SK-N-DZ (cell line): ENCODE measurements at regions not wholly inside any gene's neighbourhood (a gene's known extent, or its start where the extent isn't known, plus 50 kb on each side); places are given as distances from the start of the nearest gene placed in this dataset.
"Not testable (repeated sequence)": the region's sequence is repeated elsewhere in the genome, so short reads cannot be mapped to it uniquely, and the experiment has no call there.

Source experiments
- DNase-seq: peaks from one replicate; pipeline ENCODE4 v3.0.0-alpha.2; 2015; ENCODE audit warnings: low spot score

GRCh38 chr9:28086881-28087280 is 513.6 kb upstream of the C9orf72 start:
- no peak for DNase-seq

DNA sequence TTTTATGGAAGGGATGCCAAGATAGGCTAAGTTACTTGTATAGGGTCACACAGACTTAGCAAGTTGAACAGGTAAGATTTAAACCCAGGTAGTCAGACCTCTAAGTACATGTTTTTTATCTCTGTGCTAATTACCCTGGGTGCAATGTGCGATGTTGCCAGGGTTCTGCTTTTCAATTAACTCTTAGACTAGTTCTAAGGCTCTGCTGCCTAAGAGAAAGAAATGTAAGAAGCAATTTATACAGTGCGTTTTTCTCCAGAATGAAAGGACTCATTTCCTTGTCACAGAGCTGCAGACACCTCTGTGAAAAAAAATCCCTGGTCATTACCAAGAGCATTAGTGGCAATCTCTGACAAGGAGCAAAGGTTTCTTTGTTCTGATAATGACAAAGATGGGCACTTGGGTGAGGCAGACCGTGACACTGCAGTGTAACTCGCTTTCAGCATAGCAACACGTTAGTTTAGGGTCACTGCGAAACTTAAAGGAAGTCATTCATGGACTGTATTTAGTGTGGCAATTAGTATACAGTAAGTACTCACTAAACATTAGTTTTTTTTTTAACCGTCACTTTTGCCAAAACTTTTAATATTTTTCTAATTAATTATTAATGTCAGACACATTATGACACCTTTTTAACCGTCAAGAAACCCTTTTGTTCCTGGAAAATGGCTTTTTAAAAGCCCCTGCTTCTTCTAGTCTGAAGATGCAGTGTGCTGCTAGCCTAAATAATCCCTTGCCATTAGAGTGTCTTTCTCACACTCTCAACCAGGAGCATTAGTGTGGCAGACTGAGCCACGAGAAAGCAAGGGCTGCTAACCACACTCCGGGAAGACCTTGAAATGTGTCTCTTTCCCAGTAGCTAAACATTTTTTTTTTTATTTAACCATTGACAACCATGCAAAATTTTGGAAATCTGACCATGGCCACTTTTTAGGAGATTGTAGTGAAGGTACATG is 520.0 kb upstream of the C9orf72 start:
- no peak for DNase-seq

DNA sequence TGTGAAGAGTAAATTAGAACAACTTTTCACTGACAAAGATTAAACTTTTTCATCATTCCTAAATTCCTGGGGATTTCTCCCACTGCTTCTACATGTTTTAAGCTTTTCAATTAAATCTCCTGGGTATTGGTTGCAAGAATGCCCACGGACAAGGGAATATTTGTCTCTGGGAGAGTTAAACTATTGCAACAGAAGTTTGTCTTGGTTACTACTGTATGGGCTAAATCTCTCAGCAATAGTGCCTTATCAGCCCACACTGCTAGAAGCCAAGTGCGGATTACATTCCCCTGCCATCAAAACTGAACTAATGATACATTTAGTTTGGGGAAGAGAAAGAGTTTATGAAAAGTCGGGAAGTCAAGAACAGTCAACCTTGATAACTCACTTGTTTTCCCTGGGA is 528.2 kb upstream of the C9orf72 start:
- DNase-seq = no peak

- DNase-seq = no peak
These were observed 531.7 kb upstream of the C9orf72 start for GRCh38 chr9:28105001-28105400.

DNA sequence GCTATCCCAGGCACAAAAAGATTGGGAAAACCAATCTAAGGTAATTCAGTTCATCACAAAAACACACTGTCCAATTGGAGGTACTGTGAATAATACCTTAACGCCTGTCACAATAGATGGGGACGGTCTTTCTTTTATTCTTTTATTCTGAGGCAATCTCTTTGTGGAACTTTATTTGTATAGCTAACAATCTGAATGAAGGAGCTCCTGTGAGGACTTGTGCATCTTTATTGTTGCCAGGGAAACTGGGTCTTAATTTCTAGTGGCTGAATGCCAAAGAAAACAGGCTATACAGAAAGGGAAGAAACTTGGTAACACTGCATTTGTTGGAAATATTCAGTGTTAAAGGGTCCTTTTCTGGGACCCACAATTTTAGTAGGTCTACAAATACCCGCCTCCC is 546.9 kb upstream of the C9orf72 start:
- no peak for DNase-seq

DNA sequence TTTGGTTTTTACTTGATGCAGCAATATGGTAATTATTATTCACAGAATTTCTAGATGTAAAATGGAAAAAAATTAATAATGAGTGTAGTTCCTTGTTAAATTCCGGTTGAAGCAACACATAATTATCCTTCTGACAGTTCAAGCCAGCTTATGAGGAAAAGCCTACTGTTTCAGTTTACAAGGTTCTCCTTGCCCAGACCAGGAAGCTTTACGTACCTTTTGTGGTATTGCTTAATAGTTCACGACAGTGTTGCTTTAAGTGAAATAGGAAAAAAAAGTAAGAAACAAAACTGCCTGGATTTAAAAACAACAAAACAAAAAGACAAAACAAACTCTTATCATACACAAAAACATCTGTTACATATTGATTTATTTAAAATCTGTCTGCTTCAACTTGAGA is 547.3 kb upstream of the C9orf72 start:
- DNase-seq = no peak

- no peak for DNase-seq
These were observed 548.1 kb upstream of the C9orf72 start for GRCh38 chr9:28121366-28121765.

- no peak for DNase-seq
These were observed 551.6 kb upstream of the C9orf72 start for GRCh38 chr9:28124917-28125316.

DNA sequence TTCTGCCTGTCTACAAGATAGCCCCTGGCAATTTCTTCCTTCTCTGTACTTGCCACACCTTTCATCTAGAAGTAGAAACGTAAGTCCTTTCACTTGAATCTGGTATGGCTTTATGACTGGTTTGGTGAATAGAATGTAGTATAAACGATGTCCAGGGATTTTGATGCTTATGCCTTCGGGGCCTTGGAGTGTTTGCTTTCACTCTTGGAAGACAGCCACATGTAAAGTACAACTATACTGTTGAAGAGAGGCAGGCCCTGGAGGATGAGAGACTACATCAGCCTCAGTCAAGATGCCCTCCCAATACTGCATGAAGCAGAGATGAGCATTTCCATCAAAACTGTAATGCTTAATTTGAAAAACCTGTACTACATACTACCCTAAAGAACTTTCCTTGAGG is 553.8 kb upstream of the C9orf72 start:
- DNase-seq = no peak

DNA sequence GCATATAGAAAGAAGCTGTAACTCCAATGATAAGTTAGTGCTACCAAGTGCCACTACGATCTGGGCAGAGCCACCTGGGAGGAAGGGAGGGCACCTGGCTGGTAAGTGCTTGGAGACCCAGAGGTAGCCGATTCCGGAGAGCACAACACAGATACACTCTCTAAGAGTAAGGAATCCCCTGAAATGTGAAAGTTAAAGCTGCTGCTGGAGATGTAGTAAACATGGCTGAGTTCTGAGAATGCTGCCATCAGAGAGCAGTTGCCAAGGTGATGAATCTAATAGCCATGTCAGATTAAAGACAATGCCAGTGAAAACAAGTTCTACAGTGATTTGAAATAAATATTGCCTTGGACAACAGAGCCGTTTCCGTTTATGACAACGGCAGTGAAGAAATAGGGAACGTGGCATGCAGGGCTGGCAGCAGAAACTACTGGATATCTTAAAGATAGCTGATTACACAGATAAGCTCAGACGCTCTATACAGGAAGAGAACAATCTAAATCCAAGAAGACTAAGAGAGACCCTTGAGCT is 561.2 kb upstream of the C9orf72 start:
- DNase-seq = no peak

GRCh38 chr9:28135549-28135948 is 562.3 kb upstream of the C9orf72 start:
- no peak for DNase-seq

DNA sequence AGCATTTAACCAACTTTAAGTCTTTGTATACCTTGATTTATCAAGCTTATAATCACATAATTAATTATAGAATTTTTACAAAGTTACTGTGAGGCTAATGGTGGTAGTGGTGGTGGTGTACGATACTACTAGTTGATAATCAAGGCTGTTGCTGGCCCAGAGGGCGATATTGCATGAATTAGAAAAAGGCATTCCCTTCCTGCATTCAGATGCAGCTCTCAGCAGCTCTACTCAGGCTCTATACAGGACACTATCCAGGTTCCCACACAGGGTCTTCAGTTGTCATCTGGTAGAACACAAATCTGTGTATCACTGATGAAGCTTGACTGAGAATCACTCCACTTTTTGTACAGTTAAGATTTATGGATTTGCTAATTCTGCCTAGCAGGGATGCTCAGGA is 562.8 kb upstream of the C9orf72 start:
- no peak for DNase-seq

DNA sequence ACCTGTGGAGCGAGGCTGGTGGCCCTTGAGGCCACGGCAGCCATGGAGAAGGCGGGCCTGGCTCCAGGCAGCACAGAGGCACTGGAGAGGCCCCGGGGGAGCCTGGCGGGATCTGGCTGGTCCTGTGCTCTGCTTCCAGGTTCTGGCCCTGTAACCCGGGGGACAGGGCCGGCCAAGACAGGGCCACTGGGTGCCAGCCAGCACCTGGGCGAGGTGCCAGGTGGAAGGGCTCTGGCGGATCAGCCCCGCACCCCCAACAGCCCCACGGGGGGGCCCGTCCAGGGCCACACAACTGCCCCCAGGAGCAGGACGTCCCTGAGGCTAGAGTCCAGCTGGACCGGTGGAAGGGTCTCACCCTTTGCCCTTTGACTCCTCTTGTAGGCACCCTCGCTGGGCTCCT is 574.1 kb upstream of the C9orf72 start:
- not testable (repeated sequence) for DNase-seq

- not testable (repeated sequence) for DNase-seq
These were observed 574.8 kb upstream of the C9orf72 start for GRCh38 chr9:28147923-28148597.

DNA sequence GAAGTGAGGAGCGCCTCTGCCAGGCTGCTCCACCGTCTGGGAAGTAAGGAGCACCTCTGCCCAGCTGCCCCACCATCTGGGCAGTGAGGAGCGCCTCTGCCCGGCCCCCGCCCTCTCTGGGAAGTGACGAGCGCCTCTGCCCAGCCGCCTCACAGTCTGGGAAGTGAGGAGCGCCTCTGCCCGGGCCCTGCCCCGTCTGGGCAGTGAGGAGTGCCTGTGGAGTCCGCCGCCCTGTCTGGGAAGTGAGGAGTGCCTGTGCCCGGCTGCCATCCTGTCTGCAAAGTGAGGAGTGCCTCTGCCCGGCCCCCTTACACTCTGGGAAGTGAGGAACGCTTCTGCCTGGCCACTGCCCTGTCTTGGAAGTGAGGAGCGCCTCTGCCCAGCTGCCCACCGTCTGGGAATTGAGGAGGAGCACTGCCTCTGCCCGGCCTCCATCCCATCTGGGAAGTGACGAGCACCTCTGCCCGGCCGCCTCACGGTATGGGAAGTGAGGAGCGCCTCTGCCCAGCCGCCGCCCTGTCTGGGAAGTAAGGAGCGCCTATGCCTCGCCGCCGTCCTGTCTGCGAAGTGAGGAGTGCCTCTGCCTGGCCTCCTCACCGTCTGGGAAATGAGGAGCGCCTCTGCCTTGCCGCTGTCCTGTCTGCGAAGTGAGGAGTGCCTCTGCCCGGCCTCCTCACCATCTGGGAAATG is 576.2 kb upstream of the C9orf72 start:
- not testable (repeated sequence) for DNase-seq

- no peak for DNase-seq
These were observed 581.8 kb upstream of the C9orf72 start for GRCh38 chr9:28155067-28155466.

GRCh38 chr9:28155671-28156070 is 582.4 kb upstream of the C9orf72 start:
- DNase-seq = no peak

DNA sequence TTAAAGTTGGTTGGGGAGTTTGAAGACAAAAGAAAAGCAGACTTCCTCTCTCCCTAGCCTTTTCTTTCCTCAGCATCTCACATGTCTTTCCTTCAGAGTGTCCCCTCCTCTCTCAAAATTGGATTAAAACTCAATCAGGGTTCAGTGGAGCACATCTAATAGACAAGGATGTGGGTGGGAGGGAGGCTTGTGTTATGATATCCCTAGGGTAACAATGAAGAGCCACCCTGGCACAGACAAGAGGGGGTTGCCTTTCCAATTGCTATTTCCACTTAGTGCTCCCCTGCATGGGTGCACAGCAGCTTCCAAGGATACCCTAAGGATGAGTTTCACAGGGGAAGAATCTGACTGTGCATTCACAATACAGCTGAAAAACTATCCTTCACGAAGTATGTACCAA is 585.2 kb upstream of the C9orf72 start:
- DNase-seq = peak; percentile 29

DNA sequence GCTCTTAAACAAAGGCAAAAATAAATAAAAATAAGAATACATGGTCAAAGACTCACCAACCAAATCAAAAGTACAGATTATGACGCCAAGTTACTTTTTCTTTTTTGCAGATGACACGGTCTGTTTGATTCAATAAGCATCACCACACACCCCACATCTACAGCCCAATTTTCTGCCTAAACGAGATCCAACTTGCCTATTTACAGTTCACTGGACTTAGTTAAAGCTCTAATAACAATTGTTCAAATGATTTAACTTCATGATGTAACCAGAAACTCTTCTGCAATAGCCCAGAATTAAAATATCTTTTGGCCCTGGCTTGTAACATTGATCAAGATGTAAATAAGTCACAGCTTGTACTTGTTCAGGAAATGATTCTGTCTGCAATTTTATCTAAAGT is 590.3 kb upstream of the C9orf72 start:
- DNase-seq = no peak

- no peak for DNase-seq
These were observed 592.9 kb upstream of the C9orf72 start for GRCh38 chr9:28166179-28166578.

DNA sequence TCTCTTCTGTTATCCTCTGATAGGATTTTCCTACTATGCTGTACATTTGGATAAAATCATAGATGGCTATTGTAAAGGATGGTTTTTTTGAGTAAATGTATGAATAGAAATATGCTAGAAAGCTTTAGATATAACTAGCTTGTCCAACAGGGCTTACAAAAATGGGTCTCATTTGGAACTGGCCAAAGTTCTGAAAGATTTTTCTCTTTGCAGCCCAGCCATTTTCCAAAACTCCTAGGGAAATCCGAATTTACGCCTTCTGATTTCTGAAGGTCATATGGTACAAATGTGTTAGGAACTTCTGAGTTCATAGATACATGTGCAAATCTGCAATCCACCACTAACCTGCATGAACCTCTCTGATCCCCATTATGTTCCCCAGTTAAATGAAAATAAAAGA is 603.9 kb upstream of the C9orf72 start:
- DNase-seq = no peak

DNA sequence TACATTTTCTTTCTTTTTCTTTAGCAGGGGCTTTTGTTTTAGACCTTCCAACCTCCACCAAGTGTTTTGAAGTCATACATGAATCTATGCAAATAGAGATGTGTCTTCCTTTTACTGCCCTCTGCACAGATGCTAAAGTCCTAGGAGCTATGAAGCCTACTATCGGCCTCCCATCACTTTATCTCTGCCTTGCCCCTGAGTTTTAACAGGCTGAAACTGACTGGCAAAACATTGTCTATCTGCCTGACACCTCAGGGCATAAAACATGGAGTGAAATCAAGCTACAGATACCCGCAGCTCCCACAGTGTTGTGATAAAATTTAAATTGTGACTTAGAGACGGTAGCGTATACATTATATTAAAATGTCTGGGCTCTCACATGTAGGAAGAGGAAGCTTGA is 604.6 kb upstream of the C9orf72 start:
- DNase-seq = no peak
